SK-N-SH (cell line): ENCODE measurements at regions not wholly inside any gene's neighbourhood (a gene's known extent, or its start where the extent isn't known, plus 50 kb on each side); places are given as distances from the start of the nearest gene placed in this dataset.
A peak's percentile ranks its signal among the peaks of the same experiment; 100 is the strongest.

ENCODE experiments used
- CTCF ChIA-PET: fragments of 300-600, 350-600 bp; formaldehyde crosslinking; extraction: SDS; loops from one replicate; lab custom pipeline; 2021; lab: Yijun Ruan, JAX
- POLR2A ChIA-PET: fragments of 350-600 bp; sonication (Branson Sonifier 250); formaldehyde crosslinking; extraction: SDS; loops from one replicate; lab custom pipeline; 2020; ENCODE audit warnings: antibody characterized with exemption, inconsistent platforms; lab: Yijun Ruan, JAX
- DNase-seq: peaks from one replicate; pipeline ENCODE4 v3.0.0; 2012
- H2AFZ ChIP-seq: fragments of 200-600 bp; sonication (generic); 2 replicates; pipeline ENCODE4 v1.8.1; 2016; ENCODE audit warnings: antibody characterized with exemption, mild to moderate bottlenecking, low read depth
- H3F3A ChIP-seq: fragments of 200-600 bp; sonication (generic); replicated peaks from 2 replicates; pipeline ENCODE3; 2016; ENCODE audit warnings: antibody characterized with exemption, mild to moderate bottlenecking; ENCODE audit not compliant: insufficient read depth
- H3K27ac ChIP-seq, 2 experiments: fragments of 200-500 bp in 1 of 2; fragments of 200-600 bp in 1 of 2; sonication (Bioruptor generic) in 1 of 2; sonication (generic), shearing (Covaris generic) in 1 of 2; 2 replicates each; pipeline versions ENCODE4 v1.5.1 to v1.6.1; 2014 to 2016; ENCODE audit warnings: low read depth in 2 of 2, inconsistent platforms in 1 of 2, low read length in 1 of 2, mild to moderate bottlenecking in 1 of 2, mixed read lengths in 1 of 2
- H3K27me3 ChIP-seq: fragments of 200-600 bp; sonication (generic), shearing (Covaris generic); 2 replicates; pipeline ENCODE4 v1.6.1; 2016; ENCODE audit warnings: mixed run types; ENCODE audit not compliant: insufficient read depth
- H3K36me3 ChIP-seq, 2 experiments: fragments of 200-500 bp in 1 of 2; fragments of 200-600 bp in 1 of 2; sonication (Bioruptor generic) in 1 of 2; sonication (generic) in 1 of 2; replicated peaks in 1 of 2; 2 replicates each; pipeline versions ENCODE3 to v1.5.1; 2014 to 2016; ENCODE audit warnings: low read length in 1 of 2, mild to moderate bottlenecking in 1 of 2; ENCODE audit not compliant: insufficient read depth in 2 of 2, control insufficient read depth in 1 of 2
- H3K4me1 ChIP-seq, 2 experiments: fragments of 200-500 bp in 1 of 2; fragments of 200-600 bp in 1 of 2; sonication (Bioruptor generic) in 1 of 2; sonication (generic), shearing (Covaris generic) in 1 of 2; 2 replicates each; pipeline versions ENCODE4 v1.5.1 to v1.6.1; 2014 to 2016; ENCODE audit warnings: low read depth in 1 of 2, low read length in 1 of 2, mixed run types in 1 of 2; ENCODE audit not compliant: insufficient read depth in 2 of 2, control insufficient read depth in 1 of 2
- H3K4me2 ChIP-seq: fragments of 200-600 bp; sonication (generic), shearing (Covaris generic); 2 replicates; pipeline ENCODE4 v1.6.1; 2017; ENCODE audit warnings: mixed run types
- H3K4me3 ChIP-seq, 2 experiments: fragments of 200-500 bp in 1 of 2; fragments of 200-600 bp in 1 of 2; sonication (Bioruptor generic) in 1 of 2; sonication (generic), shearing (Covaris generic) in 1 of 2; 2 replicates each; pipeline versions ENCODE4 v1.5.1 to v1.8.1; 2014 to 2016; ENCODE audit warnings: low read depth in 2 of 2, inconsistent platforms in 1 of 2, low read length in 1 of 2, mild to moderate bottlenecking in 1 of 2, mixed read lengths in 1 of 2, moderate library complexity in 1 of 2
- H3K79me2 ChIP-seq: fragments of 200-600 bp; sonication (generic); 2 replicates; pipeline ENCODE4 v1.8.1; 2017; ENCODE audit warnings: mild to moderate bottlenecking; ENCODE audit not compliant: insufficient read depth
- H3K9ac ChIP-seq: fragments of 200-600 bp; sonication (generic); 2 replicates; pipeline ENCODE4 v1.6.1; 2017; ENCODE audit warnings: mixed run types
- H3K9me2 ChIP-seq: fragments of 200-600 bp; sonication (generic); 2 replicates; pipeline ENCODE4 v1.6.1; 2017; ENCODE audit warnings: mixed run types
- H3K9me3 ChIP-seq: fragments of 200-600 bp; sonication (generic); 2 replicates; pipeline ENCODE4 v1.6.1; 2017; ENCODE audit warnings: mixed run types, mild to moderate bottlenecking, moderate library complexity
- H4K20me1 ChIP-seq: fragments of 200-600 bp; sonication (generic); 2 replicates; pipeline ENCODE4 v1.6.1; 2017; ENCODE audit warnings: mild to moderate bottlenecking, mixed run types; ENCODE audit not compliant: insufficient read depth
- CHD2 ChIP-seq: fragments of 150-350 bp; IDR thresholded peaks from 2 replicates; pipeline ENCODE4 v1.6.1; 2018; ENCODE audit warnings: low read length; ENCODE audit not compliant: partially characterized antibody
- EP300 ChIP-seq, 2 experiments: IDR thresholded peaks; 2 replicates each; pipeline versions ENCODE4 v1.4.0 to v1.6.1; 2012; ENCODE audit warnings: borderline replicate concordance in 1 of 2, low read depth in 1 of 2, low read length in 1 of 2
- FOXJ3 ChIP-seq: sonication (generic); formaldehyde crosslinking; IDR thresholded peaks from 2 replicates; pipeline ENCODE4 v1.5.1; 2020; ENCODE audit warnings: mild to moderate bottlenecking, missing genetic modification reagents
- FOXM1 ChIP-seq: IDR thresholded peaks from 2 replicates; pipeline ENCODE4 v1.4.0; 2012; ENCODE audit warnings: low read depth, mild to moderate bottlenecking
- GATA2 ChIP-seq: sonication (generic); formaldehyde crosslinking; IDR thresholded peaks from 2 replicates; pipeline ENCODE4 v1.5.0; 2020; ENCODE audit warnings: mild to moderate bottlenecking, missing genetic modification reagents
- NRF1 ChIP-seq: IDR thresholded peaks from 2 replicates; pipeline ENCODE4 v1.6.1; 2012; ENCODE audit warnings: low read depth, mild to moderate bottlenecking, low read length
- POLR2AphosphoS5 ChIP-seq: IDR thresholded peaks from 2 replicates; pipeline ENCODE4 v1.6.1; 2012; ENCODE audit warnings: low read depth, low read length
- RAD21 ChIP-seq: IDR thresholded peaks from 2 replicates; pipeline ENCODE4 v1.6.1; 2012; ENCODE audit warnings: mild to moderate bottlenecking, low read length
- RXRA ChIP-seq: IDR thresholded peaks from 2 replicates; pipeline ENCODE4 v1.4.0; 2012; ENCODE audit warnings: low read depth, mild to moderate bottlenecking, borderline replicate concordance
- TAF1 ChIP-seq: IDR thresholded peaks from 2 replicates; pipeline ENCODE4 v1.6.1; 2012; ENCODE audit warnings: low read depth, mild to moderate bottlenecking, low read length, moderate library complexity, borderline replicate concordance
- WGBS: methylation state at CpG from one replicate; pipeline ENCODE4 v1.1.6; 2017; ENCODE audit warnings: low lambda C conversion rate; 5-methylcytosine and 5-hydroxymethylcytosine counted together
- TF ChIP-seq, protein P1 (sequence below): IDR thresholded peaks from 2 replicates; pipeline ENCODE4 v1.4.0; 2012; ENCODE audit warnings: low read depth, borderline replicate concordance
- TF ChIP-seq, protein P2 (sequence below): fragments of 150-350 bp; IDR thresholded peaks from 2 replicates; pipeline ENCODE4 v1.6.1; 2017; ENCODE audit warnings: antibody characterized with exemption, low read length, low read depth, borderline replicate concordance
- TF ChIP-seq, protein P3 (sequence below): IDR thresholded peaks from 2 replicates; pipeline ENCODE4 v1.6.1; 2012; ENCODE audit warnings: mild to moderate bottlenecking, low read depth, low read length, moderate library complexity

DNA sequence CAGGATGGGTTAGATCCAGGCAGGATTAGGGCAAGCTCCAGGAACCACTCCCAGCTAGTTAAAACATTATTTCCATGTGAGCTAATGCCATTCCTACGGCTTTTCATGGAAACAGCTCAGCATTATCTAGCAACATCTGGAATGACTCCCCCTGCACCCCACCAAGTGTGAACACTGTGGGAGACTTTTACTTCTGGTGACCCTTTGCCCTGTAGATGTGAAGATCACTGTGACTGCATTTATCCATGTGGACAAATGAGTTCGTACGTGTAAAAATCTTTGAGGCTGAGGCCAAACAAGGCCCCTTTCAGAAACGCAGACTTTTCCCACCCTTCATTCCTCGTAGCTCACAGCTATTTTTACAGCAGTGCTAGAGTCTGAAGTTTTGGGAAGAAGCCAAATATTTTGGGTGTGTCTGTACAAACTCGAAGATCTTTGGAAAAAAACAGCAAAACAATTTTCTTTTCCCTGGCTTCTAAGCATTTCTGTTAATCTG is 221.8 kb upstream of the SOX4 start:
- no peaks in the 10 kb centered on the region for H4K20me1 ChIP-seq
- DNase-seq, result no peak
- H3K4me2 ChIP-seq, result no peak overlapping the region
- no peaks in the 10 kb centered on the region for H3K27me3 ChIP-seq
- H3K4me3 ChIP-seq, result no peak overlapping the region
- CTCF ChIA-PET, result interaction anchor here (0.9 kb wide), 1 partner anchor 216 kb away, joined by 3 read pairs; no protein-coding TSS in a partner anchor
- H2AFZ ChIP-seq, result no peak overlapping the region
- WGBS, result 72% methylated on average over 6 of the region's 6 CpGs
- no peaks in the 10 kb centered on the region for H3F3A ChIP-seq
- H3K79me2 ChIP-seq, result no peaks in the 10 kb centered on the region
- H3K9me3 ChIP-seq, result no peaks in the 10 kb centered on the region
- H3K27ac ChIP-seq, result peak overlapping the region in 1 of 2 experiments; percentile 28; a peak in 1 of 4 replicates
- POLR2A ChIA-PET, result no interaction called here
- H3K36me3 ChIP-seq, result no peaks in the 10 kb centered on the region
- TF ChIP-seq, protein P1, sequence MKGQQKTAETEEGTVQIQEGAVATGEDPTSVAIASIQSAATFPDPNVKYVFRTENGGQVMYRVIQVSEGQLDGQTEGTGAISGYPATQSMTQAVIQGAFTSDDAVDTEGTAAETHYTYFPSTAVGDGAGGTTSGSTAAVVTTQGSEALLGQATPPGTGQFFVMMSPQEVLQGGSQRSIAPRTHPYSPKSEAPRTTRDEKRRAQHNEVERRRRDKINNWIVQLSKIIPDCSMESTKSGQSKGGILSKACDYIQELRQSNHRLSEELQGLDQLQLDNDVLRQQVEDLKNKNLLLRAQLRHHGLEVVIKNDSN, result no peak
- TF ChIP-seq, protein P2, sequence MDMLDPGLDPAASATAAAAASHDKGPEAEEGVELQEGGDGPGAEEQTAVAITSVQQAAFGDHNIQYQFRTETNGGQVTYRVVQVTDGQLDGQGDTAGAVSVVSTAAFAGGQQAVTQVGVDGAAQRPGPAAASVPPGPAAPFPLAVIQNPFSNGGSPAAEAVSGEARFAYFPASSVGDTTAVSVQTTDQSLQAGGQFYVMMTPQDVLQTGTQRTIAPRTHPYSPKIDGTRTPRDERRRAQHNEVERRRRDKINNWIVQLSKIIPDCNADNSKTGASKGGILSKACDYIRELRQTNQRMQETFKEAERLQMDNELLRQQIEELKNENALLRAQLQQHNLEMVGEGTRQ, result no peak
- TF ChIP-seq EP300 (IDR thresholded peaks at IDR 0.05; ENCODE audit: borderline replicate concordance in 1 of 2, low read depth in 1 of 2, low read length in 1 of 2) (no peak), POLR2AphosphoS5 (no peak)
- no peaks in the 10 kb centered on the region for H3K9me2 ChIP-seq
- peaks cover 0 to 17% of the 10 kb centered on the region in 2 experiments; a peak in 1 of 4 replicates for H3K4me1 ChIP-seq
- H3K9ac ChIP-seq, result no peak overlapping the region

DNA sequence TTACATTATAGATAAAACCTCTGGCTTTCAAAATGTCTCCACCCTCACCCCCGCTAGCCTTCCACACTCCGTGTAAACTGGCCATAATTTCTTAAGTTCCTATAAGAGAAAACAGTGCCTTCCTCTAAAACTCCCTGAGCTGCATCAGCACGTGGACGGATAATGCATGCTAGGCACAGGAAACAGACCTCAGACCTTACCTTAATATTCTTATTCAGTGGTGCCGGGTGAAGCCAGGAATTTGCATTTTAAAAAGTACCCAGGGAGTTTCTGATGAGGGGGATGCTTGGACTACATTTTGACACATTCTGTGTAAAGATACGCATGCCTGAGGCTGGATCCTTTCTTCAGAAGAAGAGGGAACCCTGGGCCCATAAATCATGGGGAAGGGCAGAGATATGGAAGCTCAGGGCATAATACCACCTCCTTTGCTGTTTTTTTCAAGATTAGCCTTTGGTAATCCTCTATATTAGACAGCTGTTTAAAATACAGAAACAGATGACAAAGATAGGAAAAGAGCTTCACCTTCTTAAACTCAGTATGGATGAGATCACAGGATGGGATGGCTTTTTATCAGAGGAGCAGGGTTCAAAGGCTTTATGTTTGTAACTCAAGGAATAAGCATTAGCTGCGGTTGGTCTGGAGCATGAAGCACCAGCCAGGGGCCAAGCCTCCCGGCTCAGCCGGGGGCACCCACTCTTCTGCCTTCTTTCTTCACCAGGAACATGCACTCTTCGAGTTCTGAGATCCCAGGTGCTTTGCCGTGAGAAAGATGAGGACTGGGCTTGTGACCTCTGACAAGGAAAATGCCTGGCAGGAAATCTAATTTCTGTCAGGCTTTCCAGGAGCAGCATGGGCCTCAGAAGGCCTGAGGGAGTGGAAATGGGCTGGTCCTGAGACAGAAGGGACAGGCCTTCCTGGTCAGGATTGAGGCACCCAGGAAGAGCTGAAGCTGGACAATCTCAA is 218.1 kb upstream of the SOX4 start:
- Histone ChIP-seq H3K9ac (no peak overlapping the region), H3K79me2 (no peaks in the 10 kb centered on the region), H3K4me2 (no peak overlapping the region), H3F3A (no peaks in the 10 kb centered on the region), H3K9me3 (no peaks in the 10 kb centered on the region), H2AFZ (no peak overlapping the region), H3K27ac (peak overlapping the region in 1 of 2 experiments; percentile 29; a peak in 1 of 4 replicates), H3K4me3 (no peak overlapping the region), H3K36me3 (no peaks in the 10 kb centered on the region), H4K20me1 (no peaks in the 10 kb centered on the region), H3K4me1 (peaks cover 0 to 18% of the 10 kb centered on the region in 2 experiments; a peak in 1 of 4 replicates), H3K27me3 (no peaks in the 10 kb centered on the region), H3K9me2 (no peaks in the 10 kb centered on the region)
- POLR2A ChIA-PET, result no interaction called here
- no peak for DNase-seq
- CTCF ChIA-PET, result interaction anchor here (1.0 to 1.5 kb wide), 2 partner anchors 26 to 135 kb away, joined by 3 to 5 read pairs; no protein-coding TSS in a partner anchor
- WGBS, result 86% methylated on average over 11 of the region's 11 CpGs
- no peak for TF ChIP-seq POLR2AphosphoS5

- no peaks in the 10 kb centered on the region for H3K9me2 ChIP-seq
- DNase-seq, result no peak
- H3K9me3 ChIP-seq, result no peaks in the 10 kb centered on the region
- no peak overlapping the region for H2AFZ ChIP-seq
- H3K9ac ChIP-seq, result no peak overlapping the region
- H3K4me2 ChIP-seq, result no peak overlapping the region
- H3K4me3 ChIP-seq, result no peak overlapping the region
- H4K20me1 ChIP-seq, result no peaks in the 10 kb centered on the region
- H3K4me1 ChIP-seq, result peaks cover 0 to 19% of the 10 kb centered on the region in 2 experiments; a peak in 2 of 4 replicates
- WGBS, result 76% methylated on average over 6 of the region's 6 CpGs
- TF ChIP-seq RXRA (no peak), TAF1 (no peak), CHD2 (no peak), GATA2 (CRISPR knock-in tag) (no peak), FOXJ3 (CRISPR knock-in tag) (no peak), NRF1 (no peak), RAD21 (no peak), FOXM1 (no peak)
- TF ChIP-seq, protein P3, sequence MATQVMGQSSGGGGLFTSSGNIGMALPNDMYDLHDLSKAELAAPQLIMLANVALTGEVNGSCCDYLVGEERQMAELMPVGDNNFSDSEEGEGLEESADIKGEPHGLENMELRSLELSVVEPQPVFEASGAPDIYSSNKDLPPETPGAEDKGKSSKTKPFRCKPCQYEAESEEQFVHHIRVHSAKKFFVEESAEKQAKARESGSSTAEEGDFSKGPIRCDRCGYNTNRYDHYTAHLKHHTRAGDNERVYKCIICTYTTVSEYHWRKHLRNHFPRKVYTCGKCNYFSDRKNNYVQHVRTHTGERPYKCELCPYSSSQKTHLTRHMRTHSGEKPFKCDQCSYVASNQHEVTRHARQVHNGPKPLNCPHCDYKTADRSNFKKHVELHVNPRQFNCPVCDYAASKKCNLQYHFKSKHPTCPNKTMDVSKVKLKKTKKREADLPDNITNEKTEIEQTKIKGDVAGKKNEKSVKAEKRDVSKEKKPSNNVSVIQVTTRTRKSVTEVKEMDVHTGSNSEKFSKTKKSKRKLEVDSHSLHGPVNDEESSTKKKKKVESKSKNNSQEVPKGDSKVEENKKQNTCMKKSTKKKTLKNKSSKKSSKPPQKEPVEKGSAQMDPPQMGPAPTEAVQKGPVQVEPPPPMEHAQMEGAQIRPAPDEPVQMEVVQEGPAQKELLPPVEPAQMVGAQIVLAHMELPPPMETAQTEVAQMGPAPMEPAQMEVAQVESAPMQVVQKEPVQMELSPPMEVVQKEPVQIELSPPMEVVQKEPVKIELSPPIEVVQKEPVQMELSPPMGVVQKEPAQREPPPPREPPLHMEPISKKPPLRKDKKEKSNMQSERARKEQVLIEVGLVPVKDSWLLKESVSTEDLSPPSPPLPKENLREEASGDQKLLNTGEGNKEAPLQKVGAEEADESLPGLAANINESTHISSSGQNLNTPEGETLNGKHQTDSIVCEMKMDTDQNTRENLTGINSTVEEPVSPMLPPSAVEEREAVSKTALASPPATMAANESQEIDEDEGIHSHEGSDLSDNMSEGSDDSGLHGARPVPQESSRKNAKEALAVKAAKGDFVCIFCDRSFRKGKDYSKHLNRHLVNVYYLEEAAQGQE, result no peak
- TF ChIP-seq, protein P2, result no peak
- H3K79me2 ChIP-seq, result no peaks in the 10 kb centered on the region
- H3K27me3 ChIP-seq, result no peaks in the 10 kb centered on the region
- H3K36me3 ChIP-seq, result no peaks in the 10 kb centered on the region
- H3F3A ChIP-seq, result no peaks in the 10 kb centered on the region
- CTCF ChIA-PET, result no interaction called here
- no peak overlapping the region for H3K27ac ChIP-seq
- POLR2A ChIA-PET, result no interaction called here
These were observed 216.2 kb upstream of the SOX4 start for GRCh38 chr6:21377356-21377755.
